ENCODE measurements at regions not wholly inside any gene's neighbourhood (a gene's known extent, or its start where the extent isn't known, plus 50 kb on each side); places are given as distances from the start of the nearest gene placed in this dataset.

DNA sequence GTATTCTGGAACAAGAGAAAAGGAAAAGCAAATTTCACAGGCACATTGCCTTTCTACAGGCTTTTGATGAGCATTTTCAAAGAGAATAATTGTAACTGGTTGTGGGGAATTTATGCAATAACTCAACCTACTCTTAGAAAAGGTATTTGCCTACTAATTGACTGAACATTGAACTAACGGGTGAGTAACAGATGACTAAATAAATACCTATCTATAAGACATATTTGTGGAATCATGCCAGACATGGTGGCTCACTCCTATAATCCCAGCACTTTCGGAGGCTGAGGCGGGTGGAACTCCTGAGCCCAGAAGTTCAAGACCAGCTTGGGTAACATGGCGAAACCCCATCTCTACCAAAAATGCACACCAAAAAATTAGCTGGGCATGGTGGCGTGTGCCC, 367.7 kb downstream of the CGGBP1 start:
- TF ChIP-seq YY1 (IDR thresholded peaks at IDR 0.05; ENCODE audit: insufficient read depth, insufficient replicate concordance, low read depth, low read length) = no peak
- TF ChIP-seq, protein P1, sequence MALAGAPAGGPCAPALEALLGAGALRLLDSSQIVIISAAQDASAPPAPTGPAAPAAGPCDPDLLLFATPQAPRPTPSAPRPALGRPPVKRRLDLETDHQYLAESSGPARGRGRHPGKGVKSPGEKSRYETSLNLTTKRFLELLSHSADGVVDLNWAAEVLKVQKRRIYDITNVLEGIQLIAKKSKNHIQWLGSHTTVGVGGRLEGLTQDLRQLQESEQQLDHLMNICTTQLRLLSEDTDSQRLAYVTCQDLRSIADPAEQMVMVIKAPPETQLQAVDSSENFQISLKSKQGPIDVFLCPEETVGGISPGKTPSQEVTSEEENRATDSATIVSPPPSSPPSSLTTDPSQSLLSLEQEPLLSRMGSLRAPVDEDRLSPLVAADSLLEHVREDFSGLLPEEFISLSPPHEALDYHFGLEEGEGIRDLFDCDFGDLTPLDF (CRISPR knock-in tag; IDR thresholded peaks at IDR 0.05) = no peak
- TF ChIP-seq TEAD2 (CRISPR knock-in tag; IDR thresholded peaks at IDR 0.05) = no peak
- TF ChIP-seq, protein P2, sequence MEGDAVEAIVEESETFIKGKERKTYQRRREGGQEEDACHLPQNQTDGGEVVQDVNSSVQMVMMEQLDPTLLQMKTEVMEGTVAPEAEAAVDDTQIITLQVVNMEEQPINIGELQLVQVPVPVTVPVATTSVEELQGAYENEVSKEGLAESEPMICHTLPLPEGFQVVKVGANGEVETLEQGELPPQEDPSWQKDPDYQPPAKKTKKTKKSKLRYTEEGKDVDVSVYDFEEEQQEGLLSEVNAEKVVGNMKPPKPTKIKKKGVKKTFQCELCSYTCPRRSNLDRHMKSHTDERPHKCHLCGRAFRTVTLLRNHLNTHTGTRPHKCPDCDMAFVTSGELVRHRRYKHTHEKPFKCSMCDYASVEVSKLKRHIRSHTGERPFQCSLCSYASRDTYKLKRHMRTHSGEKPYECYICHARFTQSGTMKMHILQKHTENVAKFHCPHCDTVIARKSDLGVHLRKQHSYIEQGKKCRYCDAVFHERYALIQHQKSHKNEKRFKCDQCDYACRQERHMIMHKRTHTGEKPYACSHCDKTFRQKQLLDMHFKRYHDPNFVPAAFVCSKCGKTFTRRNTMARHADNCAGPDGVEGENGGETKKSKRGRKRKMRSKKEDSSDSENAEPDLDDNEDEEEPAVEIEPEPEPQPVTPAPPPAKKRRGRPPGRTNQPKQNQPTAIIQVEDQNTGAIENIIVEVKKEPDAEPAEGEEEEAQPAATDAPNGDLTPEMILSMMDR (CRISPR knock-in tag; IDR thresholded peaks at IDR 0.05) = no peak
- TF ChIP-seq, protein P3, sequence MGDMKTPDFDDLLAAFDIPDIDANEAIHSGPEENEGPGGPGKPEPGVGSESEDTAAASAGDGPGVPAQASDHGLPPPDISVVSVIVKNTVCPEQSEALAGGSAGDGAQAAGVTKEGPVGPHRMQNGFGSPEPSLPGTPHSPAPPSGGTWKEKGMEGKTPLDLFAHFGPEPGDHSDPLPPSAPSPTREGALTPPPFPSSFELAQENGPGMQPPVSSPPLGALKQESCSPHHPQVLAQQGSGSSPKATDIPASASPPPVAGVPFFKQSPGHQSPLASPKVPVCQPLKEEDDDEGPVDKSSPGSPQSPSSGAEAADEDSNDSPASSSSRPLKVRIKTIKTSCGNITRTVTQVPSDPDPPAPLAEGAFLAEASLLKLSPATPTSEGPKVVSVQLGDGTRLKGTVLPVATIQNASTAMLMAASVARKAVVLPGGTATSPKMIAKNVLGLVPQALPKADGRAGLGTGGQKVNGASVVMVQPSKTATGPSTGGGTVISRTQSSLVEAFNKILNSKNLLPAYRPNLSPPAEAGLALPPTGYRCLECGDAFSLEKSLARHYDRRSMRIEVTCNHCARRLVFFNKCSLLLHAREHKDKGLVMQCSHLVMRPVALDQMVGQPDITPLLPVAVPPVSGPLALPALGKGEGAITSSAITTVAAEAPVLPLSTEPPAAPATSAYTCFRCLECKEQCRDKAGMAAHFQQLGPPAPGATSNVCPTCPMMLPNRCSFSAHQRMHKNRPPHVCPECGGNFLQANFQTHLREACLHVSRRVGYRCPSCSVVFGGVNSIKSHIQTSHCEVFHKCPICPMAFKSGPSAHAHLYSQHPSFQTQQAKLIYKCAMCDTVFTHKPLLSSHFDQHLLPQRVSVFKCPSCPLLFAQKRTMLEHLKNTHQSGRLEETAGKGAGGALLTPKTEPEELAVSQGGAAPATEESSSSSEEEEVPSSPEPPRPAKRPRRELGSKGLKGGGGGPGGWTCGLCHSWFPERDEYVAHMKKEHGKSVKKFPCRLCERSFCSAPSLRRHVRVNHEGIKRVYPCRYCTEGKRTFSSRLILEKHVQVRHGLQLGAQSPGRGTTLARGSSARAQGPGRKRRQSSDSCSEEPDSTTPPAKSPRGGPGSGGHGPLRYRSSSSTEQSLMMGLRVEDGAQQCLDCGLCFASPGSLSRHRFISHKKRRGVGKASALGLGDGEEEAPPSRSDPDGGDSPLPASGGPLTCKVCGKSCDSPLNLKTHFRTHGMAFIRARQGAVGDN (CRISPR knock-in tag; IDR thresholded peaks at IDR 0.05) = no peak

Data from HepG2 (cell line).